ENCODE measurements at regions not wholly inside any gene's neighbourhood (a gene's known extent, or its start where the extent isn't known, plus 50 kb on each side); places are given as distances from the start of the nearest gene placed in this dataset.

DNA sequence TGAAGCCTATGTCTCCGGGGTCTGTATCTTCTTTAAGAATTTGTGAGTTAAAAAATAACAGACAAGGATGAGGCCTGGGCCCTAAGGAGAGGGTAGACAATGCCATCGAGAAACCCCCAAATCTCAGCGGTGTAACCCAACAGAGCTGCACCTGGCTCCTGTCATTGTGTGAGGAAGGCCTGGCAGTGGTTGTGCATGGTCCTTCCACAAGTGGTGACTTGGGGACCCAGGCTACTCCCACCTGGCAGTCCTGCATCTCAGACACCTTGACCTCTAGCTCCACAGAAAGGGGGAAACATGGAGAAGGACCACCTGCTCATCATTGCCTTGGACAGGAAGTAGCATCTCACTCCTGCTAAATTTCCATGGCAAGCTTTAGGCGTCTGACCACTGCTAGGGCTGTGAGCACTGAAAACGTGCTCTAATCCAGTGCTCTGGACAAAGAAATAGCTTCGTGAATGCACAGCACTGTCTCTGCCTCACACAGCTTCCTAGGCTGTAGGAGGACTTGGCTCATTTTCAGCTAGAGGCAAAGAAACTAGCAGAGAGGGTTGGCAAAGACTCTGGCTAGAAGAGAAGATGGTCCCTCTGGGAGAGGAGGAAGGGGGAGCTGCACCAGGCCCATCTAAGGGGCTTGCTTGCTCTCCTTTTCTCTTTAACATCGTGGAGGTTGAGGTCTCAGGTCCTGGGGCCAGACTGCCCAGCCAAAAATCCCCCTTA lies 273.9 kb upstream of the ZMIZ1 start:
- Histone ChIP-seq H3K9ac (ENCODE audit: insufficient read length, low read depth) (no peak overlapping the region), H3K36me3 (ENCODE audit: insufficient read depth, insufficient read length, low read length) (no peaks in the 10 kb centered on the region), H3K4me1 (ENCODE audit: insufficient read depth, insufficient read length) (no peaks in the 10 kb centered on the region), H3K27me3 (ENCODE audit: insufficient read depth, insufficient read length) (peaks cover 11% of the 10 kb centered on the region), H3K4me3 (ENCODE audit: insufficient read length, low read depth) (no peak overlapping the region), H3K9me3 (ENCODE audit: insufficient read depth, low read length) (peaks cover 11% of the 10 kb centered on the region; the same call in 1 of the 2 replicates)
- no peak for DNase-seq (ENCODE audit: low read depth, low spot score)
- TF ChIP-seq ZNF274 (IDR thresholded peaks at IDR 0.05; ENCODE audit: low read depth, low read length) (no peak), YY1 (IDR thresholded peaks at IDR 0.05; ENCODE audit: insufficient read depth, insufficient read length) (no peak), SUZ12 (IDR thresholded peaks at IDR 0.05; ENCODE audit: extremely low read depth, insufficient read depth, insufficient read length) (no peak)

DNA sequence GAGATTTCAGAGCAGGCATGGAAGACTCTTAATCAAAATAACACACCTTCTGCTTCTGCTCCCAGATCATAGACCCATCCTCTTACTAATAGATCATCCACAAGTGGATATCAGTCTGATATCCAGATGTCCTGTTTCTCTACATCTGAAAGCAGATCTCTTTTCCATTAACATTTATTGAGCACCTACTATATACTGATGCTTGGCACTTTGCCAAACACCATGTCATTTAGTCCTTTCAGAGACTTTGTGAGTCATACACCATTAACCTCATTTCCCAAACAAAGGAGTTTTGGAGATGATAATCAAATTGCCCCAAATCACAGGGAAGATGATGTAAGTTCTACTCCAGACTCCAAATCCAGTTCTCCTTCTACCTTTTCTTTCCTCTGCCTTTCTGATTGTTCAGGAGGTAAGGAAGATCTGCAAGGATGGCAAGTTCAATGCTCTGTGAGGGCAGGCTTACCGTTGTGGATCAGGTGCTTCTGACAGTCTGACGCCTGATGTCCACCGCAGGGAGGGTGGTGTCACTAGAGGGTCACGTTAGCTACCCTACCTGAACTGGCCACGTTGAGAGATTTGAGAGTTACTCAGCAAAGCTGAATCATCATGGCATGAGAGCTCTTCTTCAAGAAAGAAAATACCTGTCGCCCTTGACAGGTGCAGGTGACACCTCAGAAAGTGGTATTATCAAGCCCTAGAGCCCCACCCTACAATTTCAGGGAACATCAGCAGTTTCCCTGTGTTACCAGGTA lies 269.6 kb upstream of the ZMIZ1 start:
- no peak for DNase-seq (ENCODE audit: low read depth, low spot score)
- Histone ChIP-seq H3K4me1 (ENCODE audit: insufficient read depth, insufficient read length) (no peaks in the 10 kb centered on the region), H3K9me3 (ENCODE audit: insufficient read depth, low read length) (no peaks in the 10 kb centered on the region), H3K36me3 (ENCODE audit: insufficient read depth, insufficient read length, low read length) (no peaks in the 10 kb centered on the region), H3K27me3 (ENCODE audit: insufficient read depth, insufficient read length) (peaks cover 33% of the 10 kb centered on the region), H3K4me3 (ENCODE audit: insufficient read length, low read depth) (no peak overlapping the region), H3K9ac (ENCODE audit: insufficient read length, low read depth) (no peak overlapping the region)
- TF ChIP-seq YY1 (IDR thresholded peaks at IDR 0.05; ENCODE audit: insufficient read depth, insufficient read length): no peak
- no peak for TF ChIP-seq SUZ12 (IDR thresholded peaks at IDR 0.05; ENCODE audit: extremely low read depth, insufficient read depth, insufficient read length)
- no peak for TF ChIP-seq ZNF274 (IDR thresholded peaks at IDR 0.05; ENCODE audit: low read depth, low read length)

DNA sequence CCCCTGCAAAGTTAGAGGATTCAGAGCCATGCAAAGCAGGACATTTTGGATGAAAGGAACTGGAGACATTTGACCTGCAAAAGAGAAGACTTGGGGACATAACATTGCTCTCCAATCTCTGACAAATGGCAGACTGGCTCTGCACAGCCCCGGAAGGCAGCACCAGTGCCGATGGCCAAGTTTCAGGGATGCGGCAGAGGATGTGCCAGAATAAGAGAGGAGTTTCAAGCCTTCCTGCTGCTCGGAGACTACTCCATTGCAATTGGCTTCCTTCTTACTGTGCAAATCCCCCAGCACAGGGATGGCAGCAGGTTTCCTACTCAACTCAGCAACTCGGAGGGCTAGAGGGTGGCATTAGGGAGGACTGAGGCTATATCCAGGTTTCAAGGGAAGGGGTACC lies 268.8 kb upstream of the ZMIZ1 start:
- Histone ChIP-seq H3K9me3 (ENCODE audit: insufficient read depth, low read length) (no peaks in the 10 kb centered on the region), H3K36me3 (ENCODE audit: insufficient read depth, insufficient read length, low read length) (no peaks in the 10 kb centered on the region), H3K4me1 (ENCODE audit: insufficient read depth, insufficient read length) (no peaks in the 10 kb centered on the region), H3K4me3 (ENCODE audit: insufficient read length, low read depth) (no peak overlapping the region), H3K9ac (ENCODE audit: insufficient read length, low read depth) (no peak overlapping the region), H3K27me3 (ENCODE audit: insufficient read depth, insufficient read length) (peaks cover 37% of the 10 kb centered on the region)
- DNase-seq (ENCODE audit: low read depth, low spot score): no peak
- TF ChIP-seq SUZ12 (IDR thresholded peaks at IDR 0.05; ENCODE audit: extremely low read depth, insufficient read depth, insufficient read length) (no peak), ZNF274 (IDR thresholded peaks at IDR 0.05; ENCODE audit: low read depth, low read length) (no peak), YY1 (IDR thresholded peaks at IDR 0.05; ENCODE audit: insufficient read depth, insufficient read length) (no peak)

DNA sequence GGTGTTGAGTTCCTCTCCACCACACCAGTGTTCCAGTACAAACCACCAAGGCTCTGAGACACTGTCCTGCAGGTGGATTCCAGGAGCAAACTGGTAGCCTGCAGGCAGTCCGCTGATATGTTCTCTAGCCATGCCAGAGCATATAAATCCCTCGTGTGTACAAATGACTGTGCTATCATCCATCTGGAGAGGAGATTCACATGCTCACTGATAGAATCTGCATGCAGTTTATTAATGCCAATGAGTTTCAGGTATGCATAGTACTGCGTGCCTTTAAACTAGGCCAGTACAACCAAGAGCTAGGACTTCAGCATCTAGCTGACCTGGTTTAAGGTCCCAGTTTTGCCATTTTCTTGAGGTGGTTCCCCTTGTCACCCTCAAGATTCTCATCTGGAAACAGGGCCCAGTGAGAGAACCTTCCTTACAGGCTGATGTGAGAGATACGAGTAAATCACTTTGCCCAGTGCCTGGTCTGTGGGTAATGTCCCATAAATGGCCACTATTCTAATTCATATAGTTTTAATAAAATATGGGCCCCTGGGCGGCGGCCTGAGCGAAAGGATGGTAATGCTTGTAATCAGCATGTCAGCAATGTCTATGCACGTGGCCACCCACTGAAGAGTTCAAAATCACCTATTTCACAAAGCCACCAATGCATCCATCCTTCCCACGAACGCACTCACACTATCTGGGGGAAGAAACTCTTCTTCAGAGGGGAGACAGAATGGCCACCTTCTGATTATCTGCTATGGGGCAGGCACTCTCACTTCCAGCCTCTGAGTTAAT lies 268.0 kb upstream of the ZMIZ1 start:
- DNase-seq (ENCODE audit: low read depth, low spot score): no peak
- Histone ChIP-seq H3K9ac (ENCODE audit: insufficient read length, low read depth) (no peak overlapping the region), H3K27me3 (ENCODE audit: insufficient read depth, insufficient read length) (peaks cover 38% of the 10 kb centered on the region), H3K4me3 (ENCODE audit: insufficient read length, low read depth) (no peak overlapping the region), H3K36me3 (ENCODE audit: insufficient read depth, insufficient read length, low read length) (no peaks in the 10 kb centered on the region), H3K4me1 (ENCODE audit: insufficient read depth, insufficient read length) (no peaks in the 10 kb centered on the region), H3K9me3 (ENCODE audit: insufficient read depth, low read length) (no peaks in the 10 kb centered on the region)
- TF ChIP-seq ZNF274 (IDR thresholded peaks at IDR 0.05; ENCODE audit: low read depth, low read length): no peak
- TF ChIP-seq SUZ12 (IDR thresholded peaks at IDR 0.05; ENCODE audit: extremely low read depth, insufficient read depth, insufficient read length): no peak
- TF ChIP-seq YY1 (IDR thresholded peaks at IDR 0.05; ENCODE audit: insufficient read depth, insufficient read length): no peak

DNA sequence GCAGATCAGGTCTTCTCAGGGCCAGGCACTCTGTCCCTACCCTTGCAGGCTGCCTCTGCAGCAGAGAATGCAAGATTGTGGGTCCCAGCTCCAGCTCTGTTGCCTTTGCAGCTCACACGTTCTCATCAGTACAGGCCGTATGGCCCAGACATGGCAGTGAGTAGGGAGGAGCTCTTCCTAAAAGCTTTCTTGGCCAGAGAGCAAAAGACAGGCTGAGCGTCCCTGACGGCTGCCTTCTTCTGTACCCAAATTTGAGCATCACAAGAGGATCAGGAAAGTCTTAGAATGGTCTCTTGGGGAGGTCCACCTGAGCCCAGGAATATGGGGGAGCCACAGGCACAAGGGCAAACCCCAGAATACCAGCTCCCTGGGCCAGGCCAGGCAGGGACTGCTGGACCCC lies 266.3 kb upstream of the ZMIZ1 start:
- no peak overlapping the region for H3K9ac ChIP-seq (ENCODE audit: insufficient read length, low read depth)
- DNase-seq (ENCODE audit: low read depth, low spot score): no peak
- peaks cover 38% of the 10 kb centered on the region for H3K27me3 ChIP-seq (ENCODE audit: insufficient read depth, insufficient read length)
- TF ChIP-seq SUZ12 (IDR thresholded peaks at IDR 0.05; ENCODE audit: extremely low read depth, insufficient read depth, insufficient read length): no peak
- TF ChIP-seq YY1 (IDR thresholded peaks at IDR 0.05; ENCODE audit: insufficient read depth, insufficient read length): no peak
- TF ChIP-seq ZNF274 (IDR thresholded peaks at IDR 0.05; ENCODE audit: low read depth, low read length): no peak
- H3K4me1 ChIP-seq (ENCODE audit: insufficient read depth, insufficient read length): peaks cover 2% of the 10 kb centered on the region
- H3K4me3 ChIP-seq (ENCODE audit: insufficient read length, low read depth): no peak overlapping the region
- H3K9me3 ChIP-seq (ENCODE audit: insufficient read depth, low read length): no peaks in the 10 kb centered on the region
- no peaks in the 10 kb centered on the region for H3K36me3 ChIP-seq (ENCODE audit: insufficient read depth, insufficient read length, low read length)

DNA sequence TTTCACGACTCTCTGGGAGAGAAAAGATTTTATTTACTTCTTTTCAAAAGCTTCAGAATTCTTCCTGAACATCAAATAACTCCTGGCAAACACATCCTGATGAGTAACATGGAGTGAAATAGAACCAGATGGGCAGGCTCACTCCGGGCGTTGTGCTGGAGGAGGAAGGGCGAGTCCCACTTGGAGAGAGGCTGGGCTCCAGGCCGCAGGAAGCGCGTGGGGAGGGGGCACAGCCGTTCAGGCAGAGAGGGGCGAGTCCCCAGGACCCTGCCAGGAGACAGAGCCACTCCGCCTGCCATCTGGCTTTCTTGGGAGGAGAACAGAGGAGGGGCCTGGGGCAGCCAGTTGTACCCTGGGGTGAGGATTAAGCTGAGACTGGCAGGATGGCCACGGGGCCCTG lies 265.9 kb upstream of the ZMIZ1 start:
- no peak for DNase-seq (ENCODE audit: low read depth, low spot score)
- TF ChIP-seq SUZ12 (IDR thresholded peaks at IDR 0.05; ENCODE audit: extremely low read depth, insufficient read depth, insufficient read length) (no peak), ZNF274 (IDR thresholded peaks at IDR 0.05; ENCODE audit: low read depth, low read length) (no peak), YY1 (IDR thresholded peaks at IDR 0.05; ENCODE audit: insufficient read depth, insufficient read length) (no peak)
- H3K9ac ChIP-seq (ENCODE audit: insufficient read length, low read depth): no peak overlapping the region

DNA sequence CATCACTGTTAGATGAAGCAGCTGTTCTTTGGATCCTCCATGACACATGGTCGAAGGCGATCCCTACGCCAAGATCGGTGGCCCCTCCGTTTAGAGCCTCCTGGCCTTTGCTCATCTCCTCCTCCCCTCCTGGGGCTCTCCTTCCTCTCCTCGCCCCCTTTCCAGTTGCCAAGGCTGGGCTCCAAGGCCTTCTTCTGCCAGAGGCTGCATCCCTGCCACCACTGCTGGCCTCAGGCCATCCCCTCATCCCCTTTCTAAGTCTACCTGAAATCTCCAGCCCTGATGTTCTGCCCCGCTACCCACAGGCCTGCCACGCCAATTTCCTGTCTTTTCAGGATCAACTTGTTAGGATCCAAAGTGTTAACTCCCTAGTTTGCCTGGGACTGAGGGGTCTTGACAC lies 265.1 kb upstream of the ZMIZ1 start:
- DNase-seq (ENCODE audit: low read depth, low spot score): no peak
- H3K9ac ChIP-seq (ENCODE audit: insufficient read length, low read depth): no peak overlapping the region
- H3K4me1 ChIP-seq (ENCODE audit: insufficient read depth, insufficient read length): peaks cover 2% of the 10 kb centered on the region
- H3K4me3 ChIP-seq (ENCODE audit: insufficient read length, low read depth): no peak overlapping the region
- H3K27me3 ChIP-seq (ENCODE audit: insufficient read depth, insufficient read length): peaks cover 37% of the 10 kb centered on the region
- TF ChIP-seq SUZ12 (IDR thresholded peaks at IDR 0.05; ENCODE audit: extremely low read depth, insufficient read depth, insufficient read length) (no peak), ZNF274 (IDR thresholded peaks at IDR 0.05; ENCODE audit: low read depth, low read length) (no peak), YY1 (IDR thresholded peaks at IDR 0.05; ENCODE audit: insufficient read depth, insufficient read length) (no peak)
- H3K36me3 ChIP-seq (ENCODE audit: insufficient read depth, insufficient read length, low read length): no peaks in the 10 kb centered on the region
- H3K9me3 ChIP-seq (ENCODE audit: insufficient read depth, low read length): no peaks in the 10 kb centered on the region

More for the DNA sequence above, 265.9 kb upstream of the ZMIZ1 start:
- Histone ChIP-seq H3K4me3 (ENCODE audit: insufficient read length, low read depth) (no peak overlapping the region), H3K4me1 (ENCODE audit: insufficient read depth, insufficient read length) (peaks cover 2% of the 10 kb centered on the region), H3K9me3 (ENCODE audit: insufficient read depth, low read length) (no peaks in the 10 kb centered on the region), H3K36me3 (ENCODE audit: insufficient read depth, insufficient read length, low read length) (no peaks in the 10 kb centered on the region), H3K27me3 (ENCODE audit: insufficient read depth, insufficient read length) (peaks cover 38% of the 10 kb centered on the region)
